Thymus (tissue), 11 donors: ENCODE measurements at regions not wholly inside any gene's neighbourhood (a gene's known extent, or its start where the extent isn't known, plus 50 kb on each side); places are given as distances from the start of the nearest gene placed in this dataset.

Source experiments
- DNase-seq, 9 donors: peaks; one replicate each; pipeline ENCODE4 v3.0.0-alpha.2; 2013; ENCODE audit warnings: low spot score in 9 of 9, low read depth in 6 of 9, missing footprints in 1 of 9
- H3K27ac ChIP-seq, 2 donors: one replicate each; pipeline ENCODE4 v1.5.1; 2013; ENCODE audit warnings: control low read depth in 1 of 2, low read depth in 1 of 2, low read length in 1 of 2, mild to moderate bottlenecking in 1 of 2, moderate library complexity in 1 of 2
- H3K27me3 ChIP-seq, 2 donors: one replicate each; pipeline ENCODE4 v1.5.1; 2013; ENCODE audit warnings: low read length in 1 of 2; ENCODE audit not compliant: control insufficient read depth in 2 of 2, insufficient read depth in 1 of 2
- H3K36me3 ChIP-seq, 2 donors: one replicate each; pipeline ENCODE4 v1.5.1; 2013; ENCODE audit warnings: low read length in 1 of 2, mild to moderate bottlenecking in 1 of 2, moderate library complexity in 1 of 2; ENCODE audit not compliant: control insufficient read depth in 2 of 2, insufficient read depth in 2 of 2
- H3K4me1 ChIP-seq, 2 donors: one replicate each; pipeline ENCODE4 v1.5.1; 2013; ENCODE audit warnings: low read length in 2 of 2; ENCODE audit not compliant: control insufficient read depth in 2 of 2, insufficient read depth in 2 of 2
- H3K4me3 ChIP-seq, 2 donors: one replicate each; pipeline ENCODE4 v1.5.1; 2013; ENCODE audit warnings: low read length in 2 of 2, control low read depth in 1 of 2, mild to moderate bottlenecking in 1 of 2
- H3K9me3 ChIP-seq, 2 donors: one replicate each; pipeline ENCODE4 v1.5.1; 2013; ENCODE audit warnings: low read length in 1 of 2, mild to moderate bottlenecking in 1 of 2; ENCODE audit not compliant: control insufficient read depth in 2 of 2, insufficient read depth in 1 of 2
- WGBS: extraction: QIAGEN DNeasy Blood & Tissue Kit; methylation state at CpG from one replicate; pipeline ENCODE4 v1.1.7; 2013; 5-methylcytosine and 5-hydroxymethylcytosine counted together
- donor health status: healthy.

DNA sequence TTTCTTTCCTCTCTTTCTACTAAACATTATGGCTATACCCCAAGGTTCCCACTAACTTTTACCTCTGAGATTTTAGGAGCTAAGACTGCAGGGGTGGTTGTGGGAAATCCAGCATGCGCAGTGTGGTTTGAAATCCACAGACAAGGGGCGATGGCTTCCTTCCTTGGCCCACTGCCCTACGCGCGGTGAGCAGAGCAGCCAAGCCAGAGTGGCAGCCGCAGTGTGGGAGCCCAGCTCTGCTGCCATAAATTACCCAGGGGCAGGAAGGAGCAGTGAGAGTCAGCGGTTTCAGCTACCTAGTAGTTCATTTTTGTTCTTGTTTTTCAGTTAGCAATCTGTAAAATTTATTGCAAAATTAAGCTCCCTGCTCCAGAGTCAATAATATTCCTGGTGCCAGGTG lies 101.4 kb downstream of the BMP2 start:
- H3K4me3 ChIP-seq: no peak overlapping the region
- no peak overlapping the region for H3K27ac ChIP-seq
- H3K9me3 ChIP-seq: no peaks in the 10 kb centered on the region
- no peaks in the 10 kb centered on the region for H3K4me1 ChIP-seq
- H3K36me3 ChIP-seq: no peaks in the 10 kb centered on the region
- WGBS: 6% methylated on average over 7 of the region's 7 CpGs
- DNase-seq: no peak
- no peaks in the 10 kb centered on the region for H3K27me3 ChIP-seq

DNA sequence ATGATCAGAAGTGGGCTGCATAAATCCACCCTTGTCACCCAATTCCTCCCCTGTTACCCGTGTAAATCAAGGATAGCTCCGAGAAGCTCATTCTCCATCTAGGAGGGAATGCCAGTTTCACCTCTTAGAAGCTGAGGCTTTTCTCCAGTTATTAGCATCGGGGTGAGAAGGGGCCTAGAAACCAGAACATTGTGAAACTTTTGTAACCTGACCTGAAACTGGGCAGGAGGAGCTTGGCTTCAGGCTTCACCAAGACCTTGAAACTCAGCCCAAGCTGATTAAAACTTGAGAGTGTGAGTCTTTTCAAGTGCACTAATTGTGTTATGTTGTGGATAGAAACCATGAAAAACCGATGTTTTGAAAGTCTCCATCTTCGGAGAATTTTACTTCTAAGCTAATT lies 103.1 kb downstream of the BMP2 start:
- H3K36me3 ChIP-seq: no peaks in the 10 kb centered on the region
- H3K4me1 ChIP-seq: no peaks in the 10 kb centered on the region
- WGBS: 77% methylated on average over 5 of the region's 5 CpGs
- no peaks in the 10 kb centered on the region for H3K27me3 ChIP-seq
- DNase-seq: no peak
- H3K4me3 ChIP-seq: no peak overlapping the region
- H3K27ac ChIP-seq: no peak overlapping the region
- H3K9me3 ChIP-seq: no peaks in the 10 kb centered on the region

DNA sequence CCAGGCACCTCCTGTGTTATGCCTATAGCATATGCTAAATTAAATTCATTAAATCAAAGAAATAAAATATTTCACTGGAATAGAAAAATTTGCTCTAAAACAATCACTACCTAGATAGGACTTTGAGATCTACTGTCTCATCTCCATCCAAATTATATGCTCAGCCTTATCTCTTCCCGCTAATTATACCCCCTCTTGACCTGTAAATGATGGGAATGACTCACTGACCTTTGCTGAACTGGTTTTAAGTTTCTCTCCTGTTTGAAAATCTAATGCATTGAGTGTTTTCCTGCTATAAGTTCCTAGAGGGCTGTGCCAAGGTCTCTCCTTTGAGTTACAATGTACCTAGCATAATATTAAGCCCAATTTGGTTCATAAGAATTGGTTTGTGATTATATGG lies 110.1 kb downstream of the BMP2 start:
- H3K27ac ChIP-seq: no peak overlapping the region
- H3K4me3 ChIP-seq: no peak overlapping the region
- no peaks in the 10 kb centered on the region for H3K36me3 ChIP-seq
- DNase-seq: no peak
- WGBS: 85% methylated on average over 1 of the region's 1 CpG
- no peaks in the 10 kb centered on the region for H3K4me1 ChIP-seq
- no peaks in the 10 kb centered on the region for H3K27me3 ChIP-seq
- no peaks in the 10 kb centered on the region for H3K9me3 ChIP-seq

DNA sequence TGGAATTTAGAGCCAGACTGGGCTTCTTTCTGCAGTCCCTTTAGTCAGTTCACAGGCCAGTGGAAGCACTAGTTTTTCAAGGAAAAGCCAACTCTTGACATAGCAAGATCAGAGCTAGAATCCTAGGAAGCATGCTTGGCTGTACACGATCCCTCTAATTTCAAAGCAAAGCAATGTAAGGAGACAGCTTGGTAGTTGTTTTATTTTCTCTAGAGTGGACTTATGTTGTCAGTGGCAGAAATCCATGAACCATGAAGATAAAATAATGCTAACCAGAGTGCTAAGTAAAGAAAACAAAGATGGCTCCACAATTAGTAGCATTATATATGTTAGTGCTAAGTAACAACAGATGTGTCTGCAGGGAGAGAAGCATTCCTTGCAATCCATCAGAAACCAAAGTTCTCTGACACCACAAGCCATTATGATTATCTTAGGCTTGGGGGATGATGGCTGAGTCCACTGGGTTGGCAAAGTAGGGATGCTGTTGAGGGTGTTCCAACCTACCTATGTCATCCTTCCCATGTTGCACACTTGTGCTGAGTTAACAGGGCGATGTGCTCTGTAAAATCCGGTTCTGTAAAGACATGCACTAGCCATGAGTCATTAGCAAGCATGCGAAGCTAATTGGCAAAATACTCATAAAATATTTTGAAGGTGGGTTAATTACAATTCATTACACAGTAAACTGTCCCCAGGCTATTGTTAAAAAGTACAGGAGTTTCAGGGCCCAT lies 115.2 kb downstream of the BMP2 start:
- 95% methylated on average over 4 of the region's 4 CpGs for WGBS
- no peak overlapping the region for H3K27ac ChIP-seq

DNA sequence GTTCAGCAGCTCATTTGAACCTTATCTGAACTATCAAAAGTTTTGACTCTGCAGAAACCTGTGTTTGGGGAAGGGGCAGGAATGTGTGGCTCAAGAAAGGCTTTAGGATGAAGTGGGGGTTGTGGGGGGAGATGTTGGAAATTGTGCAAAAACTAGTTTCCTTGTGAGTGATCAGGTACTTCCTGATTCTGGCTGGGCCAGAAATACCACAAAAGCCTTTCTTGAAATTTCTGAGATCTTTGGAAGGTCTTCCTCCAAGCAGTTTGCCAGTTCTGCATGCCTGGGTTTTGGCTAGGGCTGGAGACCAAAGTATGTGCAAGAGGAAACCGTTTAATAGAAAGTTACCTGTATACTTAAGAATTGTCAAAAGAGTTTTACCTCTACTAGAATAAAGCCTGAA lies 116.6 kb downstream of the BMP2 start:
- Histone ChIP-seq H3K4me1 (no peaks in the 10 kb centered on the region), H3K4me3 (no peak overlapping the region), H3K27me3 (no peaks in the 10 kb centered on the region), H3K36me3 (no peaks in the 10 kb centered on the region), H3K27ac (no peak overlapping the region), H3K9me3 (no peaks in the 10 kb centered on the region)
- WGBS: 71% methylated on average over 1 of the region's 1 CpG
- no peak for DNase-seq

More for the DNA sequence above, 115.2 kb downstream of the BMP2 start:
- Histone ChIP-seq H3K36me3 (no peaks in the 10 kb centered on the region), H3K4me1 (no peaks in the 10 kb centered on the region), H3K4me3 (no peak overlapping the region), H3K9me3 (no peaks in the 10 kb centered on the region), H3K27me3 (no peaks in the 10 kb centered on the region)
- DNase-seq: no peak

DNA sequence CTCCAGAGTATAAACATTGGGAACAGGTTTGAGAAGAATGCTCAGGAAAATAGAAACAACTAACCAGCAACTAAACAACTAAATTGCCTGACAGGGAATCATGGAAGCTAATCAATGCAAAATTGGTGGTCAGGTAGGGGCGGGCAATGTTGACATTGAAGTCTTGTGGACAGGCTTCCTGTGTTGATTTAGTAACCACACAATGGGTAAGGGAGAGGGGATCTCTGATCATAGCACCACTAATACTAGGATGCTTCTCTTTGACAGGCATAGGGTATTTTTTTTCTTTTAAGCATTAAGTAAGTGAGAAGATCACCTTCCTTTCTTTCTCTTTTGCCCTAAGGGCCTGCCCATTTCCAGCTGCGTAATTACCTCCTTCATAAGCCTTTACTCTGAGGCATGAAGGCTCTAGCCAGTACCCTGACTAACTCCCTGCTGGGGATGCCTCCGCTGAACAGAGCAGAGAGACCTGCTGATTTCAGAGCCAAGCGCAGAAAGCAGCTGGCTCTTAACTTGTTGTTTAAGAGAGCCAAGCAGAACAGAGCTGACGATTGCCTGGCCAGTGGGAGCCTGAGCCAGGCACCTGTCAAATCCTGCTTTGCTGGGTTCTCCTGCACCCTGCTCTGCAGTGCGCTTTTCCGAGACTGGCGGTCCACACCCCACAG lies 118.7 kb downstream of the BMP2 start:
- Histone ChIP-seq H3K27ac (no peak overlapping the region), H3K36me3 (no peaks in the 10 kb centered on the region), H3K4me3 (no peak overlapping the region), H3K4me1 (no peaks in the 10 kb centered on the region), H3K9me3 (no peaks in the 10 kb centered on the region), H3K27me3 (no peaks in the 10 kb centered on the region)
- DNase-seq: no peak
- WGBS: 96% methylated on average over 8 of the region's 8 CpGs

DNA sequence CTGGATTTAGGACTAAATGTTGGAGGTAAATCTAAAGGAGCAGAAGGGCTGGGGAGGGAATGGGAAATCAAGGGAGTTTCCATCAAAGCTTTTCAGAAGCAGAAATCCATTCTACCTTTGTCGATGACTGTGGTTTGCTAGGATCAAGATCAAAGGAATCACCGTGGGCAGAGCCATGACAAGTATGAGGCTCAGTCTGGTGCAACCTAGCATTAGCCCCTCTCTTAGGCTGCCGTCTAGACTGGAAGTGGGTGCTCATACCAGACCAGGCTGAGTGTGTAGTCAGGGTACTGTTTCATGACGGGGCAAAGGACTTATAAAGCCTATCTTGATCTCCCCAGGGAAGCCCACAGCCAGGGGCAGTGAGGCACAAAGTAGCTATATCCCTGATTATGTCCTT lies 120.5 kb downstream of the BMP2 start:
- no peaks in the 10 kb centered on the region for H3K36me3 ChIP-seq
- WGBS: 86% methylated on average over 4 of the region's 4 CpGs

DNA sequence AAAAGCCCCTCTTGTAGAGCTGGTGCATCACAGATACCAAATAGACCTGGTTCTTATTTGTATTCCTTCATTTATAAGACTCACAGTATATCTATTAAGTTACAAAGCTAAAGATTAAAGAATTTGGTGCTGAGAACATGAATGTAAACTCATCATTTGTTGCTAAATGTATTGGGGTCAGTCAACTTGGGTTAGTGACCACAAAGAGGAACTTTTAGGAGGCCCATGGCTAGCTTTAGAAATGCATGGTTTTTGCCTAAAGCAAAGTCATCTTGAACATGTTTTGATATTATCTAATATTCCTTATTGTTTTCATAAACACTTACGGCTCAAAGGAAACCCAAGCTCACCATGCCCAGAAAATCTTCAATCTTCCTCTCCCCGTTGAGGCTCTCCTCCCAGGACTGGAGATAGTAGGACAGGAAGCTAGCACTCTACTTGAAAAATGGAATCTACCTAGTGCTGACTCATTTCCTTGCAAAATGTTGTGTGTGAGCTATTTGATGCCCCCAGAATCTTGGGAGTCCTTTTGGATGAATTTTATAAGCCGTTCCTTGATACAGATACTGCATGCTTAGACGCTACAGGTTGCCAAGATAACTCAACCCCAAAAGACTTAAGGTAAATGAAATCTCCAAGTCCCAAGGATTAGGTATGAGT lies 121.4 kb downstream of the BMP2 start:
- H3K9me3 ChIP-seq: no peaks in the 10 kb centered on the region
- WGBS: 68% methylated on average over 4 of the region's 4 CpGs
- H3K36me3 ChIP-seq: no peaks in the 10 kb centered on the region
- no peaks in the 10 kb centered on the region for H3K4me1 ChIP-seq
- no peak overlapping the region for H3K27ac ChIP-seq
- no peak for DNase-seq
- no peak overlapping the region for H3K4me3 ChIP-seq
- no peaks in the 10 kb centered on the region for H3K27me3 ChIP-seq

More for the DNA sequence above, 120.5 kb downstream of the BMP2 start:
- Histone ChIP-seq H3K4me3 (no peak overlapping the region), H3K4me1 (no peaks in the 10 kb centered on the region), H3K27me3 (no peaks in the 10 kb centered on the region), H3K9me3 (no peaks in the 10 kb centered on the region), H3K27ac (no peak overlapping the region)
- DNase-seq: no peak

DNA sequence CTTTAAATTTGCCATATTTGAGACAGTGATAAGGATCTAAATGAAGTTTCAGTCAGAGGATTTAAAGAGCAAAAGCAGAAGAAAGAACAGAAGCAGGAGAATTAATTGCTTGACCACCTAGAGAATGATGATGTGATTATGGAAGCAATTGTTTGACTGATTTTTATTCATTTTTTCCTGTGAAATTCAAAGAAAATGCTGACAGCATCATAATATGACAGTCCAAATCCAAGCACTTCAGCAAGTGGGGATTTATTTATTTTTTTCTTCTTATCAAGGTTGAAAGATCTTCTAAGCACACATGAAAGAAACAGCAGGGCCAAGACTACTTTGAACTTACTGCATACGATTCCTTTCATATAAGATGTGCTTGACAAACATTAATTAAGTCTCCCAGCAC lies 125.2 kb downstream of the BMP2 start:
- Histone ChIP-seq H3K4me1 (no peaks in the 10 kb centered on the region), H3K27me3 (no peaks in the 10 kb centered on the region), H3K27ac (no peak overlapping the region), H3K36me3 (no peaks in the 10 kb centered on the region), H3K4me3 (no peak overlapping the region), H3K9me3 (no peaks in the 10 kb centered on the region)
- DNase-seq: no peak
- WGBS: 46% methylated on average over 1 of the region's 1 CpG
